Stimulated activated CD8-positive, alpha-beta memory T cell treated with anti-CD3 and anti-CD28 coated beads, Interleukin-7, amount 100 ng/mL, for 1 hour (primary cell): ENCODE measurements at regions not wholly inside any gene's neighbourhood (a gene's known extent, or its start where the extent isn't known, plus 50 kb on each side); places are given as distances from the start of the nearest gene placed in this dataset.
"Not testable (repeated sequence)": the region's sequence is repeated elsewhere in the genome, so short reads cannot be mapped to it uniquely, and the experiment has no call there.

ENCODE experiments used
- DNase-seq, 2 donors: peaks; one replicate each; pipeline ENCODE4 v3.0.0-alpha.2; 2020; ENCODE audit warnings: low read depth in 2 of 2

DNA sequence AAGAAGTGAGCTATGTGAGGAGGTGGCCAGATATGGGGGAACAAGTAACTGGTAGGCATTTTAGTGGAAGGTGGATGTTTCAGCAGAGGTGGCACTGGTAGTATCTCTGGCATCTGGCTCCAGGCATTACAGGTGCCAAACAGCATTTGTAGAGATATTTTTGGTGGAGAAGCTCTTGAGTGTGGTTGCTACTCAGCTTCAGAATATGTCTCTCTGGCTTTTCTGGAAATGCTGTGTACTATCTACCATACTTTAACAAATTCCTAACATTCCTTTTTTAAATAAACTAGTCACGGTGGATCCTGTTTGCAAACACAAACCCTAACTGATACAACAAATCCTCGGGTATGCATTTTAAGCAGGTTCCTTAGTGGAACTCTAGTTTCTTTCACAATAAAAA is 128.0 kb downstream of the BARX2 start:
- no peak for DNase-seq

DNA sequence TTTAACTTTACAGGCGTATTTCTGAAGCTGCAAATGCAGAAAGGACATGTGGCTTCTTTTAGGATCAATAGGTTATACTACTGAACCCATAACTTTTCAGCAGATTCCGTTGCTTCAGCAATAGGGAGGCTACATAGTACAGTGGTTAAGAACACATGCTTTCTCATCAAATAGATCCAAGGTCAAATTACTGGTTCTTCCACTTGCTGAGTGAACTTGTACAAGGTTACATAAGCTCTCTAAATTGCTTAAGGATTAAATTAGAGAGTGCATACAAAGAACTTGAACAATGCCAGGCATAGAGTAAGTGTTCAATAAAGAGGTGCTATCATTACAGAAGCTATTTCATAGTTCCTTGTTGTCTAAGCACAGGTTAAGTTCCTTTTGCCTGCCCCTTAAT is 129.6 kb downstream of the BARX2 start:
- no peak for DNase-seq

DNA sequence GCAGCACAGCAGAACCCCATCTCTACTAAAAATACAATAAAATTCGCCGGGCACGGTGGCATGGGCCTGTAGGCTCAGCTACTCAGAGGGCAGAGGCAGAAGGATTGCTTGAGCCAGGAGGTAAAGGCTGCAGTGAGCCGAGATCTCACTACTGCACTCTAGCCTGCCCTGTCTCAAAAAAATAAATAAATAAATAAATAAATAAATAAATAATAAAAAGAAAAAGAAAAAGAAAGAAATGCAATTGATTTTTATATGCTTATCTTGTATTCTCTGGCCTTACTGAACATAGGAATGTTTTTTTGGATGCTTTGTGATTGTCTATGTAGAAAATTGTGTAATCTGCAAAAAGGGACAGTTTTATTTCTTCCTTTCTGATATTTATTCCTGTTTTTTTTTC is 132.5 kb downstream of the BARX2 start:
- DNase-seq, result no peak

DNA sequence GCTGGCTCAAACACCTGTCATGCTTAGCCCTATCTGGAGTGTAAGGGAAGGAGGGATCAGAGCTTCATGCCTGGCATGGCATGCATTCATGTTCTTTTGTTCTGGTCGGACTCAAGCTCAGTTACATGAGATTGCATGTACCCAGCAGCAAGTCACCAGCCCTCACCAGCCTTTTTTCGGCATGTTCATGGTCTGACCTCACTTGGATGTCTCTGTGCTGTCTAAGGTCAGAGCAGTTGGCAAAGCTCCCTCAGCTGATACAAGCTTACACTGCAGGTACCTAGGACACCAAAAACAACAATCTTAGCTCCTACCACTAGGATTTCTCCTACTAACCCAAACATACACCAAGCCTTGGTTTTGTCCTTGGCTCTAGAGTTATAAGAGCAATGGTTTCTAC is 152.6 kb downstream of the BARX2 start:
- no peak for DNase-seq

DNA sequence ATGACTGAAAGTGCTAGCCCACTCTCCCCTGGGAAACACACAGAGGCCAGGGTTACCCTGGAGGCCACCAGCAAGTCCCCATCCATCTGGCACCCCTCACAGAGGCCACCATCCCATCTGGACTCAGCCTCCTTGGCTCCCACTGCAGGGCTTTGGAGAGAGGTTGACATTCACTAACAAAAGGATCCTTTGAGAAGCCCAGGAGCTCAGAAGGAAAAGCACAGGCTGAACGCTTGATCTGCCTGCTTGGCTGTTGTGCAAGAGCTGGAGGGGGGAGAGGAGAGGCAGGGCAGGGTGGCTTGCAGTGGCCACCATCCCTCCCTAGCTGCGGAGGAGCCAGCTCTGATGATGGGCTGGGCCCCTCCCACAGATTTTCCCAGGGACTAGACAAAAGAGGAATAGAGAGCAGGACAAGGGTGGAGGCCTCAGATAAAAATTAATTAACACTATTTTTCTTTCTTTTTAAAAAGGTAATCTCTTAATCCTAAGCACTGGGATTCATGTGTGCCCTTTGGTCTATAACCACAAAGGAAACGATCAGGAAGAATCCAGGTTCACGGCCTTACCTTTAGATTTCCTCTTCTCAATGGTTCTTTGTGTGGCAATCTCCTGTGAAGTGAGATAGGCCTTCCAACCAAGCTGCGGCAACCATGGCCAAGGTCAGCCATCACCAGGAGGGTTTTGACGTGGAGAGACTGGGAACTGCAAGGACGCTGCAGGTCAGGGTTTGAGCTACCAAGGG is 154.7 kb downstream of the BARX2 start:
- no peak for DNase-seq

DNA sequence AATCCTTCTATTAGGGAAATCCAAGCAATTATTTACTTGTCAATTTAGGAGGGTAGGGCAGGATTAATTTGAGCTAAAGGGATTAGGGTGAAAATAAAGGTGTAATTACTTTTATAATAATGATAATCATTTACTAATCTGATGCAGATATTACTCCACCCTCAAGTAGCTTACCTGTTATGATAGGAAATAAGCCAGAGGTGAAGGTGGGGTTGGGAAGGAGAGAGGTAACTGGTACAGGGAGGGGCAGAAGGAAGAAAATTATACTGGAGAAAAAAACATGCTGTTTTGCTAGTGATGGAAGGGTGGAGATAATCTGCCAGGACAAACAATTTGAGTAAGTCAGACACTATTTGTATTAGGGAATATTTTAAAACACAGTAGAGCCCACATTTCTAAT is 157.7 kb downstream of the BARX2 start:
- no peak for DNase-seq

DNA sequence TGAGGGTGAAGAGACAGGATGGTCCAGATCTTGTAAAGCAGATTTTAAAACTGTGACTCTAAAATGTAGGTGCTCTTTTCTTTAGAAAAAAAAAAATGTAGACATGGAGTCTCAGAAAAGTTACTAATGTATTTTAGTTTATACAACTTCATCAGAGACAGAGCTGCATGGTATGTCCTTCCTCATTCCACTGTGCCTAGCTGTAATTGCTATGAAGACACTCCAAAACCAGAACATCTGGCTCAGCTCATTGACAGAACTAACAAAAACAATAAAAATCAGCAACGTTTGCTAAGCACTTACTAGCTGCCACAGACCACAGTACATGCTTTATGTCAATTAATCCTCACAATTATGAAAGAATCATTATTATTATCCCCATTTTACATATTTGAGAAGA is 160.7 kb downstream of the BARX2 start:
- DNase-seq, result no peak

DNA sequence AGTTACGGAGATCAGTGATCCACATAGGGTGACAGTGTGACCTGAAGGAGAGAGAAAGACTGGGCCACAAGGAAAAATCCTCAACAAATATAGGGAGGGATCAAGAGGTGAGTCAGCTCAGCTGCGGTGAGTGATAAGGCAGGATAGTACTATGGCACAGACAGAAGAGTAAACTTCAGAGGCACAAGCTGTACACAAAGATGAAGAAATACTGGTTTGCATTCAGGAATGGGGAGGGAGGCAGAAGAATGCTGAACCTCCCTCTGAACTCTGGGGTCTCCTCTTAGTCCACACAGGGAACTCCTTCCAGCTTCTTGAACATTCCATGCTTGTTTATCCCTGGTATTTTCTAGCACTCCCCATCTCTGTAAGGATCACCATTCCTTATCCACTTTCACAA is 162.7 kb downstream of the BARX2 start:
- no peak for DNase-seq

DNA sequence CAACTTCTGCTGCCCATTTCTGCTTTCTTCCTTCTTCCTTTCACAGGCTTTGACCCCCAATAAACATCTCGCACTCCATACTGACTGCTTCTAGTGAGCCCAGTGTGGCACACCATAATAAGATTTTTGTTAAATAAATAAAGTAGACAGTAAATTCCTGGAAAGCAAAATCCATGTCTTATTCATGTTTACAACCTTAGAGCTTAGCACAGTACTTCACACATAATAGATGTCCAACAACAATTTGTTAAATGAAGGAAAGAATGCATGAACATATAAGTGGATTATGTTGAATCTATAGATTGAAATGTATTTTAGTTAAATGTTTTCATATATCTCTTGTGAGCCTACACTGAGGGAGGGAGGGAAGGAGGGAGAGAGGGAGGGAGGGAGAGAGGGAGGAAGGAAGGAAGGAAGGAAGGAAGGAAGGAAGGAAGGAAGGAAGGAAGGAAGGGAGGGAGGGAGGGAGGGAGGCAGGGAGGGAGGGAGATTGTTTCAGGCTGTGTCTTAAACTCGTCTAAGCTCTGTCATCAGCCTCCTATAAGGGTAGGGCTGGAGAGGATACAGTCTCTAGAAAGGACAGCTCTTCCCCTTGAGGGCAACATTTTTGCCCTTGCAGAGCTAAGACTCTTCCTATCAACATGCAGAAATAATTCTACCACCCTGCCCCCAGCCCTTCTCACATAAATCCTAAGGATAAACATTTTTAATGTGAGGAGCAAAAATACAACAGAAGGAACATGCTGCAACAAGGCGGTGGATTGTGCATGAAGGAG is 168.1 kb downstream of the BARX2 start:
- DNase-seq, result no peak

DNA sequence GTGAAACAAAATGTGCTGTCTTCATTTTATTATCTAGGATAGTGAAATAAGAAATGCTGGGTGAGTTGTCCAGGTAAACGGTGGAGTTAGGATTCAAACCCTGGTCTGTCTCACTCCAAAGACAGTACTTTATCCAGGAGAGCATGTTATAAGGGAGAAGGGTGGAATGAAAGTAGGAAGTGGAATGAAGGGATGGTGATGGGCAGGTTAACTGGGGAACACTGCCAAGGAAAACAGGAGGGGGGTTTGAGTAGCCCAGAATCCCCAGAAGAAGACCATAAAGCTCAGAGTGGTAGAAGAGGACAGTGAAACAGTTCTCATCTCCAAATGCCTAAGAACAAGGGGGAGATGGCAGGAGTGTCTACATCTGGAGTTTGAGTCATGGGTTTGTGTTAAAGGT is 169.0 kb downstream of the BARX2 start:
- no peak for DNase-seq

DNA sequence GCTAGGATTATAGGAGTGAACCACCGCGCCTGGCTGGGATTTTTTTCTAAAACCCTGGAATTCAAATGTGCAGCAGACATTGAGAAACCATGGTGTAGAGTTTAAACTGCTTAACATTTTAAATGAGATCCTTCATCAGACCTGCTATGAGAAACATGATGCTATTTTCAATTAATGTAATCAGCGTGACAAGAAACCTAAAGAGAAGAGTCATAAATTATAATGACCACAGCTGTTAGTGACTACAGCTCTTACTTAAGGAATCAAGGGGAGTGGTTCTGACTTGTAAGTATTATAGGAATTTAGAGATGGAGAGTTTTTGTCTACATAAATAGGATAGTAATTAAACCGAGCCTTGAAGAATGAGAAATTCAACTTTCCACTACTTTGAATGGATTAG is 170.6 kb downstream of the BARX2 start:
- no peak for DNase-seq

DNA sequence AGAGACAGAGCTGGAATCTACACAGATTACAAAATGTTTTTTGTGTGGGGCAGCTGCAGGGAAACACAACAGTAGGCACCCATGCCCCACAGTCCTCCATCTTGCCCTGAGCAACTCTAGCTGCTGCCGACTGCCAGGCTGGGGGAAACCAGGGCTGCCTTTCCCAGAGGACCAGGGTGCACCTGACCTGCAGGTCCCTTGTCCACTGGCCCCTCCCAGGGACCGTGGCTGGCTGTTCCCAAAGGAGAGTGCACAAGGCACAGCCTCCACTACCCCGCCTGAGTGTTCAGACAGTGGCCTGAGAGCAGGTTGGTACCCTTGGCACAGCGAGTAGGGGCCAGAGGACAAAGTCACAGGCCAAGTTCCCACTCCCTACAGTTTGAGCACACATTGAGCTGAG is 181.8 kb downstream of the BARX2 start:
- DNase-seq, result no peak

DNA sequence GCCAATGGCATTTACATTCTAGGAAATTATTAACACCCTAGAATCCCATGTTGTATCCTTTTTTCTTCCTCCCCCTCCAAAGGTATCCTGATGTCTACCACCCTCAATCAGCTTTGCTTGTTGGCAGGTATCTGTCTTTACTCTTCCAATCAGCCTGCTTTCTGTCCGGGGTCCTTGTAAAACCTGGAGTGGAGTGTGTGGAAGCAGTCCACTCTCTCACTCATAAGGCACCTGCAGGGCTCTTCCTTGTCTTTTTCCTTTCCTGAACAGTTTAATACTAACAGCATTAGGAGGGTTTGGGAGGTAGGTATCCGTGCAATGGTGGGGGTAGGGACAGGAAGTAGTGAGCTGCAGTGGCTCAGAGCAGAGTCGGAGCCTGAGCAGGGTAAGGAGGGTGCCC is 193.4 kb downstream of the BARX2 start:
- no peak for DNase-seq

DNA sequence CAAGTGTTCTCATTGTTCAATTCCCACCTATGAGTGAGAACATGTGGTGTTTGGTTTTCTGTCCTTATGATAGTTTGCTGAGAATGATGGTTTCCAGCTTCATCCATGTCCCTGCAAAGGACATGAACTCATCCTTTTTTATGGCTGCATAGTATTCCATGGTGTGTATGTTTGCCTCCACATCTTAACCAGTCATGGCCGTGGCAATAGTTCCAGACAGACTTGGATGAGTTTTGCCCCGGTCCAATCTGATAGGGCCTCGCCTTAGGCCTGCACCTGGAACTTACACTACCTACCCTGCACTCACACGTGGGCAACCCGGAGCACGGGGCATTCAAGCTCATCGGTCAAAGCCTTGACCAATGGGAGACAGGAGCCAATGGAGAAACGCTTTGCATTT is 197.0 kb downstream of the BARX2 start:
- not testable (repeated sequence) for DNase-seq

DNA sequence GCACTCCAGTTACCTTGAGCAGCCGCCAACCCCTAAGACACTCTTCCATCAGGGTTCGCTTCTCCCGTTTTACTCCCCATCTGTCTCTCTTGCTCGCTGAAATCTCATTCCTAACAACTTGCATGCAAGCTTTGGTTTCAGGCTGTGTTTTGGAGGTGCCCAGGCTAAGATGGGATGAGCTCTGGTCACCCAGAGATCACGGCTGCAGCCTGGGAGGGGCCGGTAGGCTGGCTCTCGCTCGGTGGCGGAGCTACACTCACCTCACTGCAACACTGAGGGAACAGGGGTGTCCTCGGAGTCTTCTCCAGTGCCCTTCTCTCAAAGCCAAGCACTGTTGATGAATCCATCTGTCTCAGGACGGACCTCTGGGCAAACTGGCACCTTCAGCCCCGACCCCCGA is 197.5 kb downstream of the BARX2 start:
- DNase-seq, result no peak

DNA sequence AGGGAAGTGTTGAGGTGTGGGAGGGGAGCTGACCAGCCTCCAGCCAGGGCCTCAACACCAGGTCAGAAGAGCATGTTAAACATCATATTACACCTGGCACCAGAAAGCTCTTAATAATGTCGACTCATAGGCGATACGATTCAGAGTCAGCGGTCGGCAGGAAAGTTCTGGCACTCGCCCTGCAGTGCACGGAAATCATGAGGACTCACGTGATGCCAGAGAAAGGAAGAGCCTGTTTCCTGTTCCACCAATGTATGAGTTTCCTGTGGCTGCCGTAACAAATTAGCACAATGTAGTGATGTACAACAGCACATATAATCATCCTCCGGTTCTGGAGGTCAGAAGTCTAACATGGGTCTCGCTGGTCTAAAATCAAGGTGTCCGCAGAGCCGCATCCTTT is 198.8 kb downstream of the BARX2 start:
- no peak for DNase-seq

DNA sequence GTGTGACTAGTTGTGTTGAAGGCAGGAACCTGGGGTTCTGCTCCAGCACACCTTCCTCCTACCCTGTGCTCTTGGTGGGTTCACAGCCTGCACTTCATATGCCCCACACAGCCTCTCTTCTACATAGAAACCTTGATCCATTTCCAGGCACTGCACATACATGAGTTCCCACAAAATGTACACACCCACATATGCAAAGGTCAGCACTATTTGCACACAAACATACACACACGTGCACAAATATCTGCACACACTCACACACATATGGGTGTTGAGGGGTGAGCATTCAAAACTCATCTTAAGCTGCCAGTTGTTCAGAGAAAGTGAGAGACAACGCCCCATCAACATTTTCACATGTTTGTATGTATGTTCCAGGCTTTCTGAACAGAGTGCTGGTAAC is 201.0 kb downstream of the BARX2 start:
- no peak for DNase-seq

DNA sequence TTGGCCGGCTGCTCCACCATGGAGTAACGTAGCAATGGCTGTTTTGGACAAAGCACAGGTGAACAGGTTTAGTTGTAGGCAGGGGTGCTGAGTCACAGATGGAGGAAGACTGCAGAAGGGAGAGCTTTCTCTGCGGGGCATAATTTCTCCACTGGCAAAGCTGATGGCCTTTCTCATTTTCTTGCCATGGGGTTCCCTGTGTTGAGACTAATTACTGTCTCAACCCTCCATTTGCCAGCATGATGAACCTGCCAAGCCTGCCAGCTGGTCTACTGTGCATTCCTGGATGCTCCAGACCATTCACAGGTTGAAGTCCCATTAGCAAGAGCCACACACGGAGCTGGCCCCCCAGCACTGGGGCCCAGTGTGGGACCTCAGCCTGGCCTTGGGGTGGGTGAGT is 202.4 kb downstream of the BARX2 start:
- no peak for DNase-seq

DNA sequence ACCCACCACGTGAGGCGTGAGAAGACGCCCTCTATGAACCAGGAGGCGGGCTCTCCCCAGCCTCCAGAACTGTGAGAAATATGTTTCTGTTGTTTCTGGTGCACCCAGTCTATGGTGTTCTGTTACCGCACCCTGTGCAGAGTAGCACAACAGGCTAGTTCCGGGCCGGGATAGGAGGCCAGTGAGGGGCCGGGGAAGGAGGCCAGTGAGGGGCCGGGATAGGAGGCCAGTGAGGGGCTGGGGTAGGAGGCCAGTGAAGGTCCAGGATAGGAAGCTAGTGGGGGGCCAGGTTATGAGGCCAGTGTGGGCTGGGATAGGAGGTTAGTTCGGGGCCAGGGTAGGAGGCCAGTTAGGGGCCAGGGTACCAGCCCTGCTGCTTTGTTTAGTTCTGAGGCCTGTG is 204.6 kb downstream of the BARX2 start:
- no peak for DNase-seq

DNA sequence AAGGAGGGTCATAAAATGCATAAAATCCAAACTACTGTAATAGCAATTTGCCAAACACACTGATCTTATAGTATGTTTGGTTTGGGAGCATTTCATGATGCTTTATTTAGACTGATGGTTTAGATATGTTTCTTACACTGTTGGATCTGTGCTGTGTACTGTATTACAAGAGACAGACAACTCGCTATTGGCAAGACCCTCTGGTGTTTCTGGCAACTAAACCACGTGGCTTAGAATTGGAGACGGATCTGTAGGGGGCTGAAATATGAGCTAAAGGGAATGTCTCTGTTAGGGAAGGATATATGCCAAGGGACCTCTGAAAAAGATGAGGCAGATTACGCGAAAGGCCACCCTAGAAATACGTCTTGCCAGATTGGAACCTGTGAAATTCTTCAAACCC is 208.7 kb downstream of the BARX2 start:
- no peak for DNase-seq

DNA sequence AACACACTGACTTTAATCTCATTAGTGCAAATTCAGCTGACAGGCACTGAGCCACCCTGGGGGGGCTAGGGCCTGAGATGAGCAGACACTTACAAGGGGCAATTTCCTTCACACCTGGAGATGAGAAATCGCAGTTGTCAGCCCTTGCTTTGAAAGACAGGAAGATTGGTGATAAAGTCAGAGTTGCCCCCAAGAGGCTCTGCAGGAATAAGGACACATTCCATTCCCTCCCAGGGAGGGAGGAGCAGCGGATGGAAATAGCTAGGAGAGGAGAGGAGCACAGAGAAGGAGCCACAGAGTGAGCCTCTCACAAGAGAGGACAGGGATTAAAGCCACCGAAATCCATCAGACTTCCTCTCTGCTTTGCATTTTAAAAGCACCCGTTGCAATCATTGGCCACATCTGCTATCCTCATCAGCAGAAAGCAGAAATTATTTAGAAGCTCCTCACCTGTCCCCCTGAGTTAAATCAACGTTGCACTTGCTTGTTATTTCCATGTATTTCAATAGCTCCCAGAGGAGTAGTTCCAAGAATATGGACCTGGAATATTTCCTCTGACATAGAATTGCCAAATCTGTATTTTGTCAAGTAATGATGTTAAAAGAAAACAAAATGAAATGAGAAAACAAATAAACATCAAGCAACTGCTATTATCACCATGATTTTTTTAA is 213.7 kb downstream of the BARX2 start:
- no peak for DNase-seq

DNA sequence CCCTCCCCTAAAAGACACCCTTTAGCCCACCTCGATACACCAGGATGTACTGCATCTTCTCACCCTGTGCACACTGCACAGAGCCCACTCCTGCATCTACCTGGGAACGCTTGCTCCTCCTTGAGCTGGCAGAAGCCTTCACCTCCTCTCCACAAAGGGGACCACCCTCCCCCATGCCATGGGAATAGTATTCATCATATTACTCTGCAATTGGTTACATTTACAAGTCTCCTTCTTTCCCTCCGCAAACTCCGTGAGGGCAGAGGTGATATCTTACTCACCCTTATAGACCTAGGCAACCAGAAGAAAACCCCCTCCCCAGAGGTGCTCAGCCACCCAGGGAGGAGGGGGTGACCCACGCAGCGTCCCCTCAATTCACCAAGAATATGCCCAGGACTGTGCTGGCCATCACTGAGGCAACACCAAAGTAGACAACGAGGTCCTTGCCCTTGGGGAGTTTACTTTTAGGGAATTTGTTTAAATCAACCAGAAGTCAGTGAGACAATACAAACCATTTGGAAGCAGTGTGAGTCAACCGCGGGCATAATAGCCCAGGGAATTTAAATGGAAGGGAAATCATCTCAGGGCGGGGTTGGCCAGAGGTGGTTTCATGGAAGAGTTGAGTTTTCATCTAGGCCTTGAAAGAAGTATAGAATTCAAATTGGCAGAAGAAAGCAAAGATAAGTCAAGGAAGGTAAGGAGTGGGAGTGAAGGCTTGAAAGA is 214.5 kb downstream of the BARX2 start:
- no peak for DNase-seq
